D721Med (cell line): ENCODE measurements at regions not wholly inside any gene's neighbourhood (a gene's known extent, or its start where the extent isn't known, plus 50 kb on each side); places are given as distances from the start of the nearest gene placed in this dataset.

Source experiments
- DNase-seq: peaks from one replicate; pipeline ENCODE4 v3.0.0; 2011; ENCODE audit warnings: low spot score; ENCODE audit not compliant: insufficient read length
- FAIRE-seq: peaks from 2 replicates; lab custom pipeline; 2011; peaks lifted over from hg19 to GRCh38; lab: Jason Lieb, UNC
- CTCF ChIP-seq: IDR thresholded peaks from 2 replicates; pipeline ENCODE4 v1.5.1; 2012; ENCODE audit warnings: mild to moderate bottlenecking, control low read depth; ENCODE audit not compliant: insufficient read depth; ENCODE audit errors: missing control alignments

- FAIRE-seq (no peak), DNase-seq (no peak)
- TF ChIP-seq CTCF: no peak
Observed at GRCh38 chr12:88645816-88646215, 65.5 kb upstream of the KITLG start.

- DNase-seq (no peak), FAIRE-seq (no peak)
- no peak for TF ChIP-seq CTCF
Observed at GRCh38 chr12:88644946-88645702, 64.9 kb upstream of the KITLG start.

GRCh38 chr12:88643685-88644084 lies 63.4 kb upstream of the KITLG start:
- DNase-seq (no peak), FAIRE-seq (no peak)
- TF ChIP-seq CTCF: no peak

- no peak for TF ChIP-seq CTCF
- FAIRE-seq (no peak), DNase-seq (no peak)
Observed at GRCh38 chr12:88642675-88643431, 62.6 kb upstream of the KITLG start.

GRCh38 chr12:88638966-88639760 lies 58.9 kb upstream of the KITLG start:
- no peak for TF ChIP-seq CTCF
- FAIRE-seq (no peak), DNase-seq (no peak)

GRCh38 chr12:88638388-88638787 lies 58.1 kb upstream of the KITLG start:
- no peak for DNase-seq
- FAIRE-seq: no peak
- no peak for TF ChIP-seq CTCF
